ENCODE measurements at regions not wholly inside any gene's neighbourhood (a gene's known extent, or its start where the extent isn't known, plus 50 kb on each side); places are given as distances from the start of the nearest gene placed in this dataset.

- no peaks in the 10 kb centered on the region for H3K27me3 ChIP-seq (ENCODE audit: control insufficient read depth, insufficient read depth, low read length)
- ChIA-PET CTCF (no interaction called here), POLR2A (no interaction called here)
- H3K27ac ChIP-seq (ENCODE audit: low read depth, low read length), result no peak overlapping the region
- H3K4me3 ChIP-seq (ENCODE audit: low read depth, low read length), result no peak overlapping the region
- no peaks in the 10 kb centered on the region for H3K9me3 ChIP-seq (ENCODE audit: control insufficient read depth, insufficient read depth, low read length)
- TF ChIP-seq CTCF (IDR thresholded peaks at IDR 0.05; ENCODE audit: low read depth, low read length), result no peak
- no peak for DNase-seq (ENCODE audit: low read depth, low spot score)
Measured at GRCh38 chr18:73805991-73806390, 341.6 kb downstream of the FBXO15 start.

GRCh38 chr18:73797419-73797818 lies 350.2 kb downstream of the FBXO15 start:
- H3K4me3 ChIP-seq (ENCODE audit: low read depth, low read length), result no peak overlapping the region
- POLR2A ChIA-PET, result no interaction called here
- H3K27ac ChIP-seq (ENCODE audit: low read depth, low read length), result no peak overlapping the region
- no peak for DNase-seq (ENCODE audit: low read depth, low spot score)
- H3K9me3 ChIP-seq (ENCODE audit: control insufficient read depth, insufficient read depth, low read length), result no peaks in the 10 kb centered on the region
- TF ChIP-seq CTCF (IDR thresholded peaks at IDR 0.05; ENCODE audit: low read depth, low read length), result no peak
- CTCF ChIA-PET, result no interaction called here
- no peaks in the 10 kb centered on the region for H3K27me3 ChIP-seq (ENCODE audit: control insufficient read depth, insufficient read depth, low read length)

- CTCF ChIA-PET, result no interaction called here
- POLR2A ChIA-PET, result no interaction called here
- no peaks in the 10 kb centered on the region for H3K9me3 ChIP-seq (ENCODE audit: control insufficient read depth, insufficient read depth, low read length)
- no peaks in the 10 kb centered on the region for H3K27me3 ChIP-seq (ENCODE audit: control insufficient read depth, insufficient read depth, low read length)
- TF ChIP-seq CTCF (IDR thresholded peaks at IDR 0.05; ENCODE audit: low read depth, low read length), result no peak
- DNase-seq (ENCODE audit: low read depth, low spot score), result peak; percentile 2
- no peak overlapping the region for H3K4me3 ChIP-seq (ENCODE audit: low read depth, low read length)
- no peak overlapping the region for H3K27ac ChIP-seq (ENCODE audit: low read depth, low read length)
Measured at GRCh38 chr18:73793386-73793785, 354.2 kb downstream of the FBXO15 start.

- ChIA-PET CTCF (interaction anchor here (1.0 kb wide), 2 partner anchors 9 to 52 kb away, joined by 3 to 6 read pairs; no protein-coding TSS in a partner anchor), POLR2A (no interaction called here)
- no peak overlapping the region for H3K27ac ChIP-seq (ENCODE audit: low read depth, low read length)
- DNase-seq (ENCODE audit: low read depth, low spot score), result peak; percentile 59
- TF ChIP-seq CTCF (IDR thresholded peaks at IDR 0.05; ENCODE audit: low read depth, low read length), result no peak
- H3K27me3 ChIP-seq (ENCODE audit: control insufficient read depth, insufficient read depth, low read length), result no peaks in the 10 kb centered on the region
- H3K4me3 ChIP-seq (ENCODE audit: low read depth, low read length), result no peak overlapping the region
- no peaks in the 10 kb centered on the region; the same call in 1 of the 2 replicates for H3K9me3 ChIP-seq (ENCODE audit: control insufficient read depth, insufficient read depth, low read length)
Measured at GRCh38 chr18:73791081-73791480, 356.6 kb downstream of the FBXO15 start.

- Histone ChIP-seq H3K27ac (ENCODE audit: low read depth, low read length) (no peak overlapping the region), H3K9me3 (ENCODE audit: control insufficient read depth, insufficient read depth, low read length) (no peaks in the 10 kb centered on the region; the same call in 1 of the 2 replicates), H3K4me3 (ENCODE audit: low read depth, low read length) (no peak overlapping the region), H3K27me3 (ENCODE audit: control insufficient read depth, insufficient read depth, low read length) (no peaks in the 10 kb centered on the region)
- no peak for TF ChIP-seq CTCF (IDR thresholded peaks at IDR 0.05; ENCODE audit: low read depth, low read length)
- POLR2A ChIA-PET, result no interaction called here
- CTCF ChIA-PET, result interaction anchor here (1.0 to 2.5 kb wide), 2 partner anchors 9 to 52 kb away, joined by 3 to 12 read pairs; no protein-coding TSS in a partner anchor
- DNase-seq (ENCODE audit: low read depth, low spot score), result no peak
Measured at GRCh38 chr18:73790587-73790986, 357.0 kb downstream of the FBXO15 start.
